Smooth muscle cell (in vitro differentiated cells): ENCODE measurements at regions not wholly inside any gene's neighbourhood (a gene's known extent, or its start where the extent isn't known, plus 50 kb on each side); places are given as distances from the start of the nearest gene placed in this dataset.
"Not testable (repeated sequence)": the region's sequence is repeated elsewhere in the genome, so short reads cannot be mapped to it uniquely, and the experiment has no call there.

Experiments
- DNase-seq: peaks from one replicate; lab custom pipeline; 2025; ENCODE audit not compliant: unreplicated experiment; lab: John Stamatoyannopoulos, UW
- H2AFZ ChIP-seq: fragments of 200-600 bp; sonication (generic); 2 replicates; pipeline ENCODE4 v1.6.0; 2016; ENCODE audit warnings: antibody characterized with exemption, low read depth, mild to moderate bottlenecking
- H3F3A ChIP-seq: fragments of 200-600 bp; sonication (generic); 2 replicates; pipeline ENCODE4 v1.6.0; 2017; ENCODE audit warnings: antibody characterized with exemption, low read depth
- H3K27ac ChIP-seq: fragments of 200-600 bp; sonication (generic); 2 replicates; pipeline ENCODE4 v1.5.1; 2016; ENCODE audit warnings: low read depth, mild to moderate bottlenecking
- H3K27me3 ChIP-seq: fragments of 200-600 bp; sonication (generic); 2 replicates; pipeline ENCODE4 v1.6.1; 2016; ENCODE audit warnings: low read depth, mild to moderate bottlenecking
- H3K36me3 ChIP-seq: fragments of 200-600 bp; sonication (generic); 2 replicates; pipeline ENCODE4 v1.5.1; 2016; ENCODE audit warnings: low read depth
- H3K4me1 ChIP-seq: fragments of 200-600 bp; sonication (generic); 2 replicates; pipeline ENCODE4 v1.5.1; 2016; ENCODE audit warnings: low read depth
- H3K4me2 ChIP-seq: fragments of 200-600 bp; sonication (generic); 2 replicates; pipeline ENCODE4 v1.6.0; 2016; ENCODE audit warnings: mild to moderate bottlenecking
- H3K4me3 ChIP-seq: fragments of 200-600 bp; sonication (generic); 2 replicates; pipeline ENCODE4 v1.5.1; 2016; ENCODE audit warnings: mild to moderate bottlenecking
- H3K79me2 ChIP-seq: fragments of 200-600 bp; sonication (generic); 2 replicates; pipeline ENCODE4 v1.6.0; 2016; ENCODE audit warnings: low read depth, mild to moderate bottlenecking
- H3K9ac ChIP-seq: fragments of 200-600 bp; sonication (generic); 2 replicates; pipeline ENCODE4 v1.6.0; 2016; ENCODE audit warnings: low read depth
- H3K9me3 ChIP-seq: fragments of 200-600 bp; sonication (generic); replicated peaks from 2 replicates; pipeline ENCODE4 v1.5.1; 2016; ENCODE audit warnings: low read depth
- H4K20me1 ChIP-seq: fragments of 200-600 bp; sonication (generic); 2 replicates; pipeline ENCODE4 v1.6.0; 2016; ENCODE audit warnings: low read depth
- WGBS: methylation state at CpG from one replicate; pipeline ENCODE4 v1.1.7; 2016; ENCODE audit warnings: low lambda C conversion rate; 5-methylcytosine and 5-hydroxymethylcytosine counted together
- TF ChIP-seq, protein P1 (sequence below): fragments of 200-600 bp; sonication (generic); IDR thresholded peaks from 2 replicates; pipeline ENCODE4 v1.5.1; 2017; ENCODE audit warnings: borderline replicate concordance, mild to moderate bottlenecking, antibody characterized with exemption; ENCODE audit not compliant: insufficient read depth, poor library complexity, severe bottlenecking

DNA sequence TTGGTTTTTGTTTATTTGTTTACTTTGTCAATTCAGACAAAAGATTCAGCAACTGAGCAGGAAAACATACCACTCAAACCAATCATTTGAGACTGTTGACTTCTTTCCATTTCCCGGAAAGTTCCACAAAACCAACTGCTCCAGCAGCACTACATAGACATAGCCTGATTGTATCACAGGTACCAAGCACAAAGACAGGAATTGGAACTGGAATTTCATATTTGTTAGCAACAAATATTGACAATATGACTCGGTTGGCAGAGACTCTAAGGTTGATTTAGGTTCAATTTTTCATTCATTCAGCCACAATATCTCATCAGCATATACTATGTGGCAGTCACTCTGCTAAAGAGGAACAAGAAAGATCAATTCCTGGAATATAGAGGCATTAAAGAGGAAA, 364.0 kb downstream of the ZIC3 start:
- Histone ChIP-seq H3K27me3 (no peaks in the 10 kb centered on the region), H2AFZ (no peak overlapping the region), H3K9me3 (no peaks in the 10 kb centered on the region), H4K20me1 (no peaks in the 10 kb centered on the region), H3K79me2 (no peaks in the 10 kb centered on the region), H3K4me2 (no peak overlapping the region), H3K36me3 (no peaks in the 10 kb centered on the region), H3K27ac (no peak overlapping the region), H3K4me1 (no peaks in the 10 kb centered on the region), H3K4me3 (no peak overlapping the region), H3F3A (no peaks in the 10 kb centered on the region), H3K9ac (no peak overlapping the region)
- TF ChIP-seq, protein P1, sequence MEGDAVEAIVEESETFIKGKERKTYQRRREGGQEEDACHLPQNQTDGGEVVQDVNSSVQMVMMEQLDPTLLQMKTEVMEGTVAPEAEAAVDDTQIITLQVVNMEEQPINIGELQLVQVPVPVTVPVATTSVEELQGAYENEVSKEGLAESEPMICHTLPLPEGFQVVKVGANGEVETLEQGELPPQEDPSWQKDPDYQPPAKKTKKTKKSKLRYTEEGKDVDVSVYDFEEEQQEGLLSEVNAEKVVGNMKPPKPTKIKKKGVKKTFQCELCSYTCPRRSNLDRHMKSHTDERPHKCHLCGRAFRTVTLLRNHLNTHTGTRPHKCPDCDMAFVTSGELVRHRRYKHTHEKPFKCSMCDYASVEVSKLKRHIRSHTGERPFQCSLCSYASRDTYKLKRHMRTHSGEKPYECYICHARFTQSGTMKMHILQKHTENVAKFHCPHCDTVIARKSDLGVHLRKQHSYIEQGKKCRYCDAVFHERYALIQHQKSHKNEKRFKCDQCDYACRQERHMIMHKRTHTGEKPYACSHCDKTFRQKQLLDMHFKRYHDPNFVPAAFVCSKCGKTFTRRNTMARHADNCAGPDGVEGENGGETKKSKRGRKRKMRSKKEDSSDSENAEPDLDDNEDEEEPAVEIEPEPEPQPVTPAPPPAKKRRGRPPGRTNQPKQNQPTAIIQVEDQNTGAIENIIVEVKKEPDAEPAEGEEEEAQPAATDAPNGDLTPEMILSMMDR, result no peak
- DNase-seq, result no peak
- WGBS, result 63% methylated on average over 2 of the region's 2 CpGs

DNA sequence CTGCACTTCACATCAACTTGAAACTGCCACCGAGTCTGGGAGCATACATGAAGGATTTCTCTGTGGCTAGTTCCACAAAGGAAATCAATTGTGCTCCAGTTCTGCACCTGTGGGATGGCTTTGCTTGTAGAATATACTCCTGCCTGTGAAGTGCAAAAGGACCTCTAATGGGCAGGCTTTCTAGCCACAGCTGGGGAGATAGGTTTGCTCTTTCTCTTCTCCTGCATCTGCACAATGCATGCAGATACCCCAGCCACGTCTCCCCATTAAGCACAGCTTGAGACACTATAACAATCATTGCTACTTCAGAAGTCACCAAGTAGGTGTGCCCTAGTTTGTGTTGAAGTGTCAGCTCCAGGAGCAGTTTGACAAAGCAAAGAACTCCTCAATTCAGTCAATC, 364.6 kb downstream of the ZIC3 start:
- TF ChIP-seq, protein P1, result no peak
- 32% methylated on average over 2 of the region's 2 CpGs for WGBS
- no peak overlapping the region for H3K27ac ChIP-seq
- H2AFZ ChIP-seq, result no peak overlapping the region
- no peaks in the 10 kb centered on the region for H3K79me2 ChIP-seq
- no peaks in the 10 kb centered on the region for H3F3A ChIP-seq
- no peak overlapping the region for H3K9ac ChIP-seq
- H3K27me3 ChIP-seq, result no peaks in the 10 kb centered on the region
- DNase-seq, result no peak
- no peak overlapping the region for H3K4me2 ChIP-seq
- H3K4me1 ChIP-seq, result no peaks in the 10 kb centered on the region
- no peaks in the 10 kb centered on the region for H3K9me3 ChIP-seq
- no peak overlapping the region for H3K4me3 ChIP-seq
- H3K36me3 ChIP-seq, result no peaks in the 10 kb centered on the region
- H4K20me1 ChIP-seq, result no peaks in the 10 kb centered on the region

GRCh38 chrX:137934214-137934613, 368.3 kb downstream of the ZIC3 start:
- H3F3A ChIP-seq, H3K36me3 ChIP-seq, H3K27ac ChIP-seq, H4K20me1 ChIP-seq, H3K4me2 ChIP-seq, H3K79me2 ChIP-seq, H3K4me3 ChIP-seq, DNase-seq, H2AFZ ChIP-seq, H3K27me3 ChIP-seq, H3K9ac ChIP-seq, H3K4me1 ChIP-seq, H3K9me3 ChIP-seq: not testable (repeated sequence)
- WGBS, result 88% methylated on average over 1 of the region's 1 CpG

DNA sequence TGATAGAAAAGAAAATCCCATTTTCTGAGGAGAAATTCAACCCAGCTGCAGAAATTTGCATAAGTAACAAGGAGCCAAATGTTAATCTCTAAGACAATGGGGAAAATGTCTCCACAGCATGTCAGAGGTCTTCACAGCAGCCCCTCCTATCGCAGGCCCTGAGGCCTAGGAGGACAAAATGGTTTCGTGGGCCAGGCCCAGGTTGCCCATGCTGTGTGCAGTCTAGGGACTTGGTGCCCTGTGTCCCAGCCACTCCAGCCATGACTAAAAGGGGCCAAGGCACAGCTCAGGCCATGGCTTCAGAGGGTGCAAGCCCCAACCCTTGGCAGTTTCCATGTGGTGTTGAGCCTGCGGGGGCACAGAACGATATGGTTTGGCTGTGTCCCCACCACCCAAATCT, 369.0 kb downstream of the ZIC3 start:
- H4K20me1 ChIP-seq, H3K9me3 ChIP-seq, DNase-seq, H3F3A ChIP-seq, H3K27ac ChIP-seq, H2AFZ ChIP-seq, H3K4me1 ChIP-seq, H3K4me2 ChIP-seq, H3K4me3 ChIP-seq, H3K27me3 ChIP-seq, H3K79me2 ChIP-seq, H3K9ac ChIP-seq, H3K36me3 ChIP-seq: not testable (repeated sequence)
- 73% methylated on average over 4 of the region's 4 CpGs for WGBS

DNA sequence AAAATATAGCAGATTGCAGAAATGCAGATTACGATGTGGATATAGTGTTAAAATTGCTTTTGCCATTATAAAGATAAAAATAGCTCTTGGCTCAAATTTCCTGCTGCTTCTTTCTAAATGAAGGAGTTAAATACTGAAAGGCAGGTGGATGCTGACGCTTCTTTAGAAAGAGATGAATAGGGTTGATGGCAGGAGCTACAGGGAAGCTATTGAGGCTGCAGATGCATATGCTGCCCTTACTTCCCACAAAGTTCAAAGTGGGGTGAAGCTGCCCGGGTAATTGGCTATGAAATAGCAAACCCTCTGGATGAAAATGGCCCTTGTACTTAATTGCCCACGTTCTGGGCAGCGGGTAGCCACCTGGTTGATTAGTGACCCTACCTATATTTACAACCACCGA, 379.5 kb downstream of the ZIC3 start:
- H3K4me3 ChIP-seq, result no peak overlapping the region
- H3K27ac ChIP-seq, result no peak overlapping the region
- no peak overlapping the region for H3K9ac ChIP-seq
- no peaks in the 10 kb centered on the region for H3K79me2 ChIP-seq
- no peaks in the 10 kb centered on the region for H3F3A ChIP-seq
- no peak for DNase-seq
- H4K20me1 ChIP-seq, result no peaks in the 10 kb centered on the region
- TF ChIP-seq, protein P1, result no peak
- H3K9me3 ChIP-seq, result no peaks in the 10 kb centered on the region
- 53% methylated on average over 6 of the region's 6 CpGs for WGBS
- H2AFZ ChIP-seq, result no peak overlapping the region
- no peaks in the 10 kb centered on the region for H3K36me3 ChIP-seq
- no peak overlapping the region for H3K4me2 ChIP-seq
- H3K4me1 ChIP-seq, result no peaks in the 10 kb centered on the region
- H3K27me3 ChIP-seq, result no peaks in the 10 kb centered on the region
